ENCODE measurements at regions not wholly inside any gene's neighbourhood (a gene's known extent, or its start where the extent isn't known, plus 50 kb on each side); places are given as distances from the start of the nearest gene placed in this dataset.
"Not testable (repeated sequence)": the region's sequence is repeated elsewhere in the genome, so short reads cannot be mapped to it uniquely, and the experiment has no call there.

DNA sequence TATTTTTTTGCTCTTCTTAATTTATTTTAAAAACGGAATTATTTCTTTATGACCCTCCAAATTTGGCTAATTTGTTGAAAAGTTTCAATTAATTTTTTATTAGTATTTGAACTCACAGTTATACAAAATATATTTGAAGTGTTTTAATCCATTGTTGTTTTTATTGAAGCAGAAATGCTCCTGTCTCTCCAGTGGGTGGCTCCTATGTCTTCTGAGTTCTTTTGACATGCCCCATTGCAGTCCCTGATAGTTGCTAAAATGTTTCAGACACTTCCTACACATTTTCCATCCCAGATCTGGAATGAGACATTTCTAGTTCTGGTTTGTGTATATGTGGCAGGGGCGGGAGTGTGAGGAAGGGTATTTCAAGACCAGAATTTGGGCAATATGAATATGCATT lies 579.4 kb upstream of the PRR20A start:
- no peak for DNase-seq

DNA sequence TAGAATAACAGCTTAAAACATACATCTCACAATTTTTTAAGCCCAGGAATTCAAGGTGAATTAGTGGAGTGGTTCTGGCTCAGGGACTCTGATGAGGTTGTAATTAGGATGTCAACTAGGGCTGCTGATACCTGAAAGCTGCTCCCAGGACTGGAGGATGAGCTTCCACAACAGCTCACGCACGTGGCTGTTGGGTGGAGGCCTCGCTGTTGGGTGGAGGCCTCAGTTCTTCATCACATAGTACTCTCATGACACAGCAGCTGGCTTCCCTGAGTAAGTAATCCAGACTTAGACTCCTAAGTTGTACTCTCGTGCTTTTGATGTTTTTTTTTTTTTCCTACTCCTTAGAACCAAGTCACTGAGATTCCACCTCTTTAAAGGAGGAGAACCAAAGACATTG lies 577.1 kb upstream of the PRR20A start:
- DNase-seq, result no peak

DNA sequence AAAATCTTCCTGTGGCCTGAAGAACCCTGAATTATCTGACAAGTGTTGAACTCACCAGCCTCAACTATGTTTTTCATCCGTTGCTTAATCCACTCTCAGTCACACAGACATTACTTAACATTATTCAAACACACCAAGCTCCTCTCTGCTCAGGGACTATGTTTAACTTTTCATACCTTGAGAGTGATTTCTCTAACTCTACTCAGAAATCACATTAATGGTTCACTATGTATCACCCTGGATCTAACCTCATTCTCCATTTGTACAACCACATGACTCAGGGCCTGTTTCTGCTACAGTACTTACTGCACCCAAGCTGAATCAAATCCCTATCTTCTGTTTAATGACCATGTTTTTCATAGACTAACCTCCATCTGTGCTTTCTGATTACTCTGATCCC lies 553.7 kb upstream of the PRR20A start:
- no peak for DNase-seq

DNA sequence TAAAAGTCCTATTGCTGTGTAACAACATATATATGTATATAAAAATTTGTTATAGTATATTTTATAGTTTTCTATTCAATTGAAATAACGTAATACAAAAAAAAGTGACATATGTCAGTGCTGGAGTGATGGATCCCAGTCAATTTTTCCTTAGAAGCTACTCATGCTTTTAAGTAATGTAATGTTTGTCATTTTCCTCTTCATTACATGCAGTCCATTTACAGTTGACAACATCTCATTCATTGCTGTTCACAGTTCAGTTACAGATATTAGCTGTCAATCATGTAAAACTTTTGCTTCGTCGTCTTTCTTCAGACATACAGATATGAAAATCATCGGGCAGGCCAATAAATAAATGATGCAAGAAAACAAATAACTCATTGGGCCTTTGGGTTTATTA lies 525.1 kb upstream of the PRR20A start:
- DNase-seq, result no peak

DNA sequence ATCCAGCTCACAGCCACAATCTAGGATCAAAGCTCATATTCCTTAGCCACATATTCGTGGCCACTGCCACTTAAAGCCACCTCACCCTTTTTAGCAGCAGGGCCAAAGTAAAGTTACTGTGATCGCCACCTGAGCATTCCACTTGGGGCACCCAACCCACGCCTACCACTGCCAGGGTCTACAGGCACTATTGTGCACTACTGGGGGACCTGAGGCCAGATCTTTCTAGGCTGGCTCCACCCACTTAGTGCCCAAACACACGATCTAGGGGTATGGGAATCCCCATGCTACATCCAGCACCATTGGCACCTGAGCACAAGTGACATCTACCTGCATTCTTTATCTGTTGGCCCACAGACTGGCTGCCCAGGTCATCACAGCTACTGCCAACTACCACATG lies 517.9 kb upstream of the PRR20A start:
- no peak for DNase-seq

DNA sequence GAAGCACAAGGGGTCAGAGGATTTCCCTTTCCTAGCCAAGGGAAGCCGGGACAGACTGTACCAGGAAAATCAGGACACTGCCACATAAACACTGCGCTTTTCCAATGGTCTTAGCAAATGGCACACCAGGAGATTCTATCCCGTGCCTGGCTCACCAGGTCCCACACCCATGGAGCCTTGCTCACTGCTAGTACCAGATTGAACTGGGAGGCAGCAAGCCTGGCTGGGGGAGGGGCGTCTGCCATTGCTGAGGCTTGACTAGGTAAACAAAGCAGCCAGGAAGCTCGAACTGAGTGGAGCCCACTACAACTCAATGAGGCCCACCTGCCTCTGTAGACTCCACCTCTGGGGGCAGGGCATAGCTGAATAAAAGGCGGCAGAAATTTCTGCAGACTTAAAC lies 511.8 kb upstream of the PRR20A start:
- DNase-seq, result not testable (repeated sequence)

DNA sequence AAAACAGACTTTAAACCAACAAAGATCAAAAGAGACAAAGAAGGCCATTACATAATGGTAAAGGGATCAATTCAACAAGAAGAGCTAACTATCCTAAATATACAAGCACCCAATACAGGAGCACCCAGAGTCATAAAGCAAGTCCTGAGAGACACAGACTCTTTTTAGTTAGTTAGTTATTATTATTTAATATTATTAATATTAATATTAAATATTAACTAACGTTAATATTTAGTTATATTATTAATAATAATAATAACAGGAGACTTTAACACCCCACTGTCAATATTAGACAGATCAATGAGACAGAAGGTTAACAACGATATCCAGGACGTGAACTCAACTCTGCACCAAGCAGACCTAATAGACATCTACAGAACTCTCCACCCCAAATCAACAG lies 509.7 kb upstream of the PRR20A start:
- DNase-seq, result not testable (repeated sequence)

DNA sequence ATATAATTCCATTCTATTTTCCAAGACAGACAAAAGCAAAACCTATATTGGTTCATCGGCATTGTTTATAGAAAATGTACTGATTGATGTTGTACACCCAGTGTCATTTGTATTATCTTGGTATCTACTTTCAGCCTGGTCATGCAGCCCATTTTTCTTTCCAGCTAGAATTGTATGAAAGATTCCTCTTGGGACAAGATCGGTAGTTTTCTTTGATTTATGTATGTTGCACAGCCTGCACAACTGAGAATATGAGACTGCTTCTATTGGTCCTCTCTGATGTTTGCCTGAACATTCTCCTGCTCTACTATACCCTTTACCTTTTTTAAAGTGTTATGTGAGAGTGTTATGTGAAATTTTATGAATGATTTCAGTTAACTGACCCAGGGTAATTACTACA lies 487.7 kb upstream of the PRR20A start:
- DNase-seq, result no peak

DNA sequence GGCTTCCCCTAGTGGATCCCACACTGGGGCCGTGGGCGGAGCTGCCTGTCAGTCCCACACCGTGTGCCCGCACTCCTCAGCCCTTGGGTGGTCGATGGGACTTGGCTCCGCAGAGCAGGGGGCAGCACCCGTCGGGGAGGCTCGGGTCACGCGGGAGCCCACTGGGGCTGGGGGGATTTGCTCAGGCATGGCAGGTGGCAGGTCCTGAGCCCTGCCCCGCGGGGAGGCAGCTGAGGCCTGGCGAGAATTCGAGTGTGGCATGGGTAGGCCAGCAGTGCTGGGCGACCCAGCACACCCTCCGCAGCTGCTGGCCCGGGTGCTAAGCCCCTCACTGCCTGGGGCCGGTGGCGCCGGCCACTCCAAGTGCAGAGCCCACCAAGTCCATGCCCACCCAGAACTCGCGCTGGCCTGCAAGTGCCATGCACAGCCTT lies 481.7 kb upstream of the PRR20A start:
- no peak for DNase-seq

DNA sequence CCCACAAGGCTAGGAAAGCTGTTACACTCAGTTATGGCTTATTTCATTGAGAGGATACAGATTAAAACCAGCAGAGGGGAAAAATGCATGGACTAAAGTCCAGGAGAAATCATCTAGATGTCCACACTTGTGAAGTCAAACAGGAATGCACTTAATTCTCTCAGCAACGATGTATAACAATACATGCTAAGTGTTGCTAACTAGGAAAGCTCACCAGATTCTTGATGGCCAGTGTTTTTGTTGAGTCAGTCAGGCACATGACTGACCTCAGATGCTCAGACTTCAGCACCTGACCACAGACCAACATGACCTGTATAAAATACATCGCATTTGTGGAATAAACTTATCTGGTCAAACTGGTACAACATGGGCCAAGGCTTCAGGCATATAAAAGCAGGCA lies 470.2 kb upstream of the PRR20A start:
- DNase-seq, result no peak

DNA sequence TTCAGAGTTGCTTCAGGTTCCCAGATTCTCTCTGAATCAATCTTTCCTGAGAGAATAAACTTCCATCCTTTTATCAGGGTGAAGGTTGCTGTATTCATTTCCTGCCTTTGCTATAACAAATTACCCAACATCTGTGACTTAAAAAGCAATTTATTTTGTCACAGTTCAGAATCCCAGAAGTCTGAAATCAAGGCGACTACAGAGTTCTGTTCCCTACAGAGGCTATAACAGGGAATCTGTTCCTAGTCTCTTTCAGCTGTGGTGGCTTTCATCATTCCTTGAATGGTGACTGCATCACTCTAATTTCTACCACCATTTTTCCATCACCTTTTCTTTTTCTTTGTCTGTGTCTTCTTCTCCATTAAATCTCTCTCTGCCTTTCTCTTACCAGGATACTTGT lies 459.3 kb upstream of the PRR20A start:
- DNase-seq, result no peak

DNA sequence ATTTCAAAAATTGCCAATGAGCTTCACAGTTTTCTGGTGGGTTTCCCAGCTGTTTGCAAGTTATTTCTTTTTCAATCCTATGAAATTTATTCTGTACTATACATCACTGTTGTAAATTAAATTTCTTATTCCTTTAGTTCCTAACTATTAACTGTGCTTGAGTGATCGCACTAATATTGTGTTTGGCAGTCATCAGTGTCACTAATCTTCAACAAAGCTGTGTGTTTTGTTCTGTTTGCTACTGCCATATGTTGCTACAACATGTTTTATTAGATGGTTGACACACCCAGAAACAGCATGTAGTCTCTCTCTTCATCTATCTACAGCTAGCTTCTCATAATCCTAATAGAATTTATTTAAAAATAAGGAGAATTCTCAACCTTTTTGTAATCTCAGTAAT lies 453.6 kb upstream of the PRR20A start:
- DNase-seq, result no peak

DNA sequence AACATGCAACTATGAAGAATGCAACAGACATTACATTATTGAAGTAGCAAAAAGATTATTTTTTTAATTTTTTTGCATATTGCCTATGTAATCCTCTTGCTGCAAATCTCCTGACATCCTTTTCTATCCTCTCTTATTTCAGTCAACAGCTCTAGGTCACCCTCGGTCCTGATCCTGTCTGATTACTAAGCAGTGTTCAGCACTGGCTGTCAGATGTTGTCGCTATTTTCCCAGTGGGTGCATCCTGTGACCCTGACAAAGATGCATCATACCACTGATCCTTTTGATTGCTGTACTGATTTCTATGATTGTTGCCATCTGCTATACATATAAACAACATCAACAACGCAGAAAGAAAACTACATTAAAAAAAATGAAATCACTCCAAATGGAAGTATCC lies 443.7 kb upstream of the PRR20A start:
- no peak for DNase-seq

DNA sequence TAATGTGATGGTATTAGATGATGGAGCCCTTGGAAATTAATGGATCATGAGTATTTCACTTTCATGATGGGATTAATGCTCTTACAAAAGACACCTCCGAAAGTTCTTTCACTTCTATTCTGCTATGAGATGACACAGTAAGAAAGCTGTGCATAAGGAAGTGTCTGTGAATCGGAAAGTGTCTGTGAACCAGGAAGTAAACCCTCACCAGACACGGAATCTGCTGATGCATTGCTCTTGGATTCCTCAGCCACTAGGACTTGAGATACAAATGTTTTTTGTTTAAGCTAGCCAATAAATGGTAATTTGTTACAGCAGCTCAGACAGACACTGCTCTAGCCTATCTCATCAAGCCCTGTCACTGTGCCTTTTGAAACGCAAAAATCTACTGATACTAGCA lies 440.4 kb upstream of the PRR20A start:
- DNase-seq, result no peak

DNA sequence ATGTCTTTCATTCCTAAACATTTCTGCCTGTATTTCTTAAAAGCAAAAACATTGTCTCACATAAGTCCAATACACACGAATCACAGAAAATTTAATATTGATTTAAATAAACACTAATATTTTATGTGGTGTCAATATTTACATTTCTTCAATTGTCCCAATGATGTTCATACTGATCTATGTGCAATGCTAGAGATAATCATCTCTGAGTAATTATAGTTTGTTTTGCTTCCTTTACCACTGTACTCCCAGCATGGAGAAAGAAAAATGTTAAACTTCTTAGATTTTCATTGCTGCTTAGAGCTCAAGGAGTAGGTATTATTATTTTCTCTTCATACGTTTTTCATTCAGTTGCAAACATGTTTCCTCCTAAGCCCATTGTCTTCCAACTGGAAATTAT lies 434.2 kb upstream of the PRR20A start:
- DNase-seq, result no peak

DNA sequence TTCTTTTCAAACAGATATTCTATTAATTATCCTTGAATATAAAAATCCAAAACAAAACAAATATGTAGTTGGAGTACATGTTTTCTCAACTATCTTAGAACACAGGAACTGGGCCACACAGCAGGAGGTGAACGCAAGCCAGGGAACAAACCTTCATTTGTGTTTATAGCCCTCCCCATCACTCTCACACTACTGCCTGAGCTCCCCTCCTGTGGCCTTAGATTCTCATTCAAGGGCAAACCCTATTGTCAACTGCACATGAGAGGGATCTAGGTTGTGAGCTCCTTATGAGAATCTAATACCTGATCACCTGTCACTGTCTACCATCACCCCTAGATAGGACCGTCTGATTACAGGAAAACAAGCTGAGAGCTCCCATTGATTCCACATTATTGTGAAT lies 427.1 kb upstream of the PRR20A start:
- no peak for DNase-seq

DNA sequence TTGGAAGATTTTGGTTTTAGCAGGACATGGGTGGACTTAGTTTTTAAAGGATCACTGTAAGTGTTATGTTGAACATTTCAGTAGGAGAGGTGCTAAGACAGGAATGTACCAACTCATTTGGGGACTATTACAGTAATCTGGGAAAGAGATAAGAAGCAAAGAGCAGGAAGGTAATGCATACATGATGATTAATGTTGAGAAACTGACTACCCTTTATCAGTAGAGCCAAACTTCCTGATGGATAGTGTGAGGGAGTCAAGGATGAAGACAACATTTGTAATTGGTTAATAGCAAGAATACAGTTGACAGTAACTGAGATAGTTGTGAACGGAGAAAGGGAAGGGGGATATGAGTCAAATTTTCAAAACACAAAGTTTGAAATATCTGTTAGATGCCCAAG lies 421.9 kb upstream of the PRR20A start:
- no peak for DNase-seq

DNA sequence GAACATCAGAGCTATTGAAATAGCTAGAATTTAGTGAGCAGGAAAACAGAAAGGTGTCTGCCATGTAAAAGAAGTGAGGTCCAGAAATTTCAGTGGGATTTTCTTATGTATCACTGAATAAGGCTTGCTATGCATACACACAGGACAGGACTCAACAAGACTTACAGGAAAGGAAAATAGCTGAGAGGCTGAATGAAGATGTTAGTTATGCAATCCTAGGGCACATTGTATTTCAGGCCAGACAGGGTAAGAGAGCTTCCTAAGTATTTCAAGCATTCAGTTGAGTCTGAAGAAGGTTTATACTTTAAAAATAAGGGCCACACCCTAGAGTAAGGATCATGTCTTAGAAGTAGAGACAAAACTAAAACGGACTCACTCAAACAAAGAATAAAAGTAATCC lies 419.9 kb upstream of the PRR20A start:
- DNase-seq, result no peak

DNA sequence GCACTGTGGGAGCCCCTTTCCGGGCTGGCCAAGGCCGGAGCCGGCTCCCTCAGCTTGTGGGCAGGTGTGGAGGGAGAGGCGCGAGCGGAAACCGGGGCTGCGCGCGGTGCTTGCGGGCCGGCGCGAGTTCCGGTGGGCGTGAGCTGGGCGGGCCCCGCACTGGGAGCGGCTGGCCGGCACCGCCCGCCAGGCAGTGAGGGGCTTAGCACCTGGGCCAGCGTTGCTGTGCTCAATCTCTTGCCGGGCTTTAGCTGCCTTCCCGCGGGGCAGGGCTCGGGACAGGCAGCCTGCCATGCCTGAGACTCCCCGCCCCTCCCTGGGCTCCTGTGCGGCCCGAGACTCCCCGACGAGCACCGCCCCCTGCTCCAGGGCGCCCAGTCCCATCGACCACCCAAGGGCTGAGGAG lies 405.2 kb upstream of the PRR20A start:
- DNase-seq, result no peak

DNA sequence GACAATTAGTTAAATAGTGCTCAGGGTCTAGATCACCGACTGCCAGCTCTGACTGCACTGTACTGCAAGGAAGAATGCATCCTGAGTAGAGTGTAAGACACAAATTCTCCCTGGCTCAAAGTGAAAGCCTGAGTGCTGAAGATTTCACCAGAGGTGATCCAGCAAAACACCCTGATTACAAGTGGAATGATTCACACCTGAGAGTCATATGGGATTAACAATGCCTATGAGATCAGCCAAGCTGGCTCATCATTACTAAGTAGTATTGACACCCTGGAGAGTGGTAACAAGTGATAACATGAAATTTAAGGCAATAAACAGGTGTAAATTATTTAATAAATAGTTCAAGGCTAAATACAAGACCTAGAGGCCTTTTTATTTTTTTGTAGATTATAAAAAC lies 403.8 kb upstream of the PRR20A start:
- no peak for DNase-seq

DNA sequence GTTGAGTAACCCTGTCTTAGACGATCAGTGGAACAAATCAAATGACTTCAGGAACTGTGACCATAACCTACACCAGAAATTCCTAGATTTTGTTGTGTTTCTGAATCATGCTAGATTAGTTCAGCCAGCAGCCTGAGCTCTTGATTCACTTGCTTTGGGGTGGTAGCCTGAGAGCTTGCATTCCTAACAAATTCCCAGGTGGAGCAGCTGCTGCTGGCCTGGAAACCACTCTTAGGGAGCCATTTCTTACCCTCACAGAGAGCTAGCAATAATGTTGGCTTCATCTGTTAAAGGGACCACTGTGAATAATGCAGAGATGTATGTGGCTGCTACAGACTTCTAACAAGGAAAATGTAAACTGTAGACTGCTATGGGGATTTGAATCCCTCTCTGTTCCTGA lies 388.1 kb upstream of the PRR20A start:
- no peak for DNase-seq

DNA sequence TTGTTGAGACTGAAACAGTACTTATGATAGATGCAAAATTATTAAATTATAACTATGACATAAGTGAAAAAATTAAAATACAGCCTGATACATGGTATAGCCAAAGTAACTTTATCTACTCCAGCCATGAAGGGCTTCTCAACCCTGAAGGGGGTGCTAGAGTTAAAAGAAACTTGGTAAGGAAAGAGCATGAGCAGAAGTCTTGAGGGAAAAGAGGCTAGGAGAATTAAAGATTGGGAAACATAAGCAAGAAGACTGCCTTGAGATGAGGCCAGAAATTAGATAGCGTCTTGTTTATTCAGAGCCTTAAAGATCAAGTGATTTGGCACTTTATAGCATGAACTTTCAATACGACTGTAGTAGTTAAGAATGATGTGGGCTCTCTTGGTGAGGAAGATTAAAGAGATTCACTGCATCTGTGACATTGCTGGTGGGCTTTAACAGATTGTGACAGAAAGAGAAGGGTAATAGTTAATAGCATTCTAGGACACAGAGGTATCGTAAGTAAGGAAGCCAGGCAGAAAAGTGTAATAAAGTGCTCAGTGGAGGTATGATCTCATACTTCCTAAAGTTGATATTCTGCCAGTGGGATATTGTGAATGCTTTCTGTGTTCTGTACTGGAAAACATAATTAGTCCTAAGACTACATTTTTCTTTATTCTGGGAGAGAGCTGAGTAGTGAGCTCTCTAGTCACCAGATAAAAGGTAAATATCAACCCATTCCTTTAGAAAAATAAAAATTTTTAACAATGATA lies 385.4 kb upstream of the PRR20A start:
- no peak for DNase-seq

DNA sequence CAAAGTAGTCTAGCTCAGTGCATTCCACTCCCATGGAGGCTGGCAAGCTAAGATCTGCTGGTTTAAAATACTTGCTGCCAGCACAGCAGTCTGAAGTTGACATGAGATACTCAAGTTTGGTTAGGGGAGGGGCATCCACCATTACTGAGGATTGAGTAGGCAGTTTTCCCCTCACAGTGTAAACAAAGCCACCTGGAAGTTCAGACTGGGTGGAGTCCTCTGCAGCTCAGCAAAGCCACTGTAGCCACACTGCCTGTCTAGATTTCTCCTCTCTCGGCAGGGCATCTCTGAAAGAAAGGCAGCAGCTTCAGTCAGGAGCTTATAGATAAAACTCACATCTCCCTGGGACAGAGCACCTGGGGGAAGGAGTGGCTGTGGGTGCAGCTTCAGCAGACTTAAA lies 377.4 kb upstream of the PRR20A start:
- DNase-seq, result not testable (repeated sequence)

DNA sequence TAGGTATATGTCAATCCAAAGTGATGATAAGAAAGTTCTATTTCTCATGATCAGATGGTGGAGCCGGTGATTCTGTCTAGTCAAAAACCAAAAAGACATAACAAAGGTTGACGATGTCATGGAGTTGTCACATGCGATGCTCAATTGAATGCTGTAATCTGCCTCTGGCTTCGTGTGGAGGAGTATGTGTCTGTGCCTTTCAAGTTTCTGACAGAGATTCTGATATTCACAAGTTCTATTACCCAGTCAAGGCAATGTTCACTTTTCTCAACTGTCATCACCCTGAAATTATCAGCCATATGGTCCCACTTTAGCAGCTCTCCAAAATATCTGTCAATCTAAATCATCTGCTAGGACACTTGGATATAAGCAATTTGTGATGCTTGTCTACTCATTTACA lies 367.6 kb upstream of the PRR20A start:
- no peak for DNase-seq

DNA sequence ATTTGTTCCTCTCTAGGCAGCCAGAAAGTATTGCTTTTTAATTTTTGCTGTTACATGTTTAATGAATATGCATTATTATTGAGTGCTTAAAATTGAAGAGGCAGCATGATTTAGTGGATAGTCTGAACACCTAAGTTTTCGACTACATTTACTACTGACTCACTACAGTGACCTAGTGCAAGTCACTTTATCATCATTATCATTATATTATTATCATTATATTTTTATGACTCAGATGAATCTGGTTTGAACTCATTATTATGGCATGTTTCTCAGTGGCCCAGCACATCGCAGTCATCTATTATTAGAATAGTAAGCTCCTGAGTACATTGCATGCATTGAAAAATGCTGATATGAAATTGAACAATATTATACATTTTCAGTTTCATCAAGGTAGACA lies 351.2 kb upstream of the PRR20A start:
- no peak for DNase-seq

DNA sequence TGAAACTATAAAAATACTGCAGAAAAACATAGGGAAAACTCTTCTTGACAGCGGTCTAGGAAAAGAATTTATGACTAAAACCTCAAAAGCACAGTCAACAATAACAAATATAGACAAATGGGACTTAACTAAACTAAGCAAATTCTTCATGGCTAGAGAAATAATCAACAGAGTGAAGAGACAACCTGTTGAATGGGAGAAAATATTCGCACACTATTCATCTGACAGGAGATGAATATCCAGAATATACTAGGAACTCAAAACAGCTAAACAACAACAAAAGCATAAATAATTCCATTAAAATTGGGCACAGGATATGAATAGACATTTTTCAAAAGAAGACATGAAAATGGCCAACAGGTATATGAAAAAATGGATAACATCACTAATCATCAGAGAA lies 303.6 kb upstream of the PRR20A start:
- no peak for DNase-seq

Measured in NCI-H1048 (cell line).